SK-N-SH treated with all-trans-retinoic acid at 6 μM for 48 hours (cell line): ENCODE measurements at regions not wholly inside any gene's neighbourhood (a gene's known extent, or its start where the extent isn't known, plus 50 kb on each side); places are given as distances from the start of the nearest gene placed in this dataset.

Source experiments
- ATAC-seq: fragments of 200-7000 bp; cut with Tn5 transposase; 3 replicates; pipeline ENCODE4 v1.9.1; 2020; ENCODE audit warnings: mild to moderate bottlenecking, moderate library complexity
- BACH2 ChIP-seq: fragments of 250-450 bp; sonication (Bioruptor Pico); IDR thresholded peaks from 2 replicates; pipeline ENCODE4 v1.9.0; 2021; ENCODE audit warnings: mild to moderate bottlenecking, borderline replicate concordance
- CSDC2 ChIP-seq: fragments of 250-450 bp; sonication (Bioruptor Pico); IDR thresholded peaks from 2 replicates; pipeline ENCODE4 v1.5.0; 2020; ENCODE audit warnings: mild to moderate bottlenecking, moderate library complexity
- CSRNP3 ChIP-seq: fragments of 250-450 bp; sonication (Bioruptor Pico); IDR thresholded peaks from 2 replicates; pipeline ENCODE4 v1.5.1; 2021; ENCODE audit warnings: mild to moderate bottlenecking, moderate library complexity
- ESRRG ChIP-seq: fragments of 250-450 bp; sonication (Bioruptor Pico); IDR thresholded peaks from 2 replicates; pipeline ENCODE4 v1.6.1; 2021; ENCODE audit warnings: mild to moderate bottlenecking
- GLIS3 ChIP-seq: fragments of 250-450 bp; sonication (Bioruptor Pico); IDR thresholded peaks from 2 replicates; pipeline ENCODE4 v1.5.0; 2020; ENCODE audit warnings: mild to moderate bottlenecking, moderate library complexity
- ISL1 ChIP-seq: fragments of 250-450 bp; sonication (Bioruptor Pico); IDR thresholded peaks from 2 replicates; pipeline ENCODE4 v2.1.2; 2022; ENCODE audit warnings: mild to moderate bottlenecking, moderate library complexity
- OSR1 ChIP-seq: fragments of 250-450 bp; sonication (Bioruptor Pico); IDR thresholded peaks from 2 replicates; pipeline ENCODE4 v1.8.0; 2022; ENCODE audit warnings: moderate library complexity, mild to moderate bottlenecking, inconsistent platforms
- PATZ1 ChIP-seq: fragments of 250-450 bp; sonication (Bioruptor Pico); IDR thresholded peaks from 2 replicates; pipeline ENCODE4 v1.8.0; 2020; ENCODE audit warnings: mild to moderate bottlenecking, moderate library complexity, borderline replicate concordance
- POU6F1 ChIP-seq: fragments of 250-450 bp; sonication (Bioruptor Pico); IDR thresholded peaks from 2 replicates; pipeline ENCODE4 v1.8.0; 2021; ENCODE audit warnings: low read depth, mild to moderate bottlenecking, moderate library complexity, borderline replicate concordance
- PPARA ChIP-seq: fragments of 250-450 bp; sonication (Bioruptor Pico); IDR thresholded peaks from 2 replicates; pipeline ENCODE4 v1.5.0; 2020; ENCODE audit warnings: mild to moderate bottlenecking, borderline replicate concordance
- RARB ChIP-seq: fragments of 250-450 bp; sonication (Bioruptor Pico); IDR thresholded peaks from 2 replicates; pipeline ENCODE4 v1.8.0; 2021; ENCODE audit warnings: mild to moderate bottlenecking, moderate library complexity
- SNAI2 ChIP-seq: fragments of 250-450 bp; sonication (Bioruptor Pico); IDR thresholded peaks from 2 replicates; pipeline ENCODE4 v1.5.0; 2020; ENCODE audit warnings: mild to moderate bottlenecking, moderate library complexity
- TCF4 ChIP-seq: fragments of 250-450 bp; sonication (Bioruptor Pico); IDR thresholded peaks from 2 replicates; pipeline ENCODE4 v1.8.0; 2021; ENCODE audit warnings: mild to moderate bottlenecking, moderate library complexity, borderline replicate concordance
- TOX ChIP-seq: fragments of 250-450 bp; sonication (Bioruptor Pico); IDR thresholded peaks from 2 replicates; pipeline ENCODE4 v1.8.0; 2021; ENCODE audit warnings: mild to moderate bottlenecking, moderate library complexity, borderline replicate concordance
- ZC3H10 ChIP-seq: fragments of 250-450 bp; sonication (Bioruptor Pico); IDR thresholded peaks from 2 replicates; pipeline ENCODE4 v1.5.1; 2021; ENCODE audit warnings: mild to moderate bottlenecking, moderate library complexity
- ZFP3 ChIP-seq: fragments of 250-450 bp; sonication (Bioruptor Pico); IDR thresholded peaks from 2 replicates; pipeline ENCODE4 v1.5.0; 2020; ENCODE audit warnings: mild to moderate bottlenecking, moderate library complexity
- ZFP30 ChIP-seq: fragments of 450-650 bp; formaldehyde crosslinking; IDR thresholded peaks from 2 replicates; pipeline ENCODE4 v1.5.0; 2022; ENCODE audit warnings: mild to moderate bottlenecking, moderate library complexity
- ZNF565 ChIP-seq: fragments of 450-650 bp; formaldehyde crosslinking; conservative IDR thresholded peaks from 2 replicates; pipeline ENCODE4 v1.5.0; 2020; ENCODE audit warnings: low read depth, mild to moderate bottlenecking, moderate library complexity
- ZNF70 ChIP-seq: fragments of 450-650 bp; formaldehyde crosslinking; IDR thresholded peaks from 2 replicates; pipeline ENCODE4 v1.5.0; 2020; ENCODE audit warnings: mild to moderate bottlenecking, moderate library complexity
- ZNF8 ChIP-seq: fragments of 450-650 bp; formaldehyde crosslinking; IDR thresholded peaks from 2 replicates; pipeline ENCODE4 v1.5.0; 2020; ENCODE audit warnings: mild to moderate bottlenecking, moderate library complexity
- TF ChIP-seq, protein P1 (sequence below): fragments of 250-450 bp; sonication (Bioruptor Pico); IDR thresholded peaks from 2 replicates; pipeline ENCODE4 v1.5.1; 2020; ENCODE audit warnings: low read depth, mild to moderate bottlenecking, moderate library complexity
- TF ChIP-seq, protein P2 (sequence below): fragments of 250-450 bp; sonication (Bioruptor Pico); IDR thresholded peaks from 2 replicates; pipeline ENCODE4 v1.5.0; 2020; ENCODE audit warnings: mild to moderate bottlenecking, moderate library complexity

GRCh38 chr11:70528794-70529580 lies 130.7 kb downstream of the CTTN start:
- ATAC-seq = no peak
- TF ChIP-seq, protein P1, sequence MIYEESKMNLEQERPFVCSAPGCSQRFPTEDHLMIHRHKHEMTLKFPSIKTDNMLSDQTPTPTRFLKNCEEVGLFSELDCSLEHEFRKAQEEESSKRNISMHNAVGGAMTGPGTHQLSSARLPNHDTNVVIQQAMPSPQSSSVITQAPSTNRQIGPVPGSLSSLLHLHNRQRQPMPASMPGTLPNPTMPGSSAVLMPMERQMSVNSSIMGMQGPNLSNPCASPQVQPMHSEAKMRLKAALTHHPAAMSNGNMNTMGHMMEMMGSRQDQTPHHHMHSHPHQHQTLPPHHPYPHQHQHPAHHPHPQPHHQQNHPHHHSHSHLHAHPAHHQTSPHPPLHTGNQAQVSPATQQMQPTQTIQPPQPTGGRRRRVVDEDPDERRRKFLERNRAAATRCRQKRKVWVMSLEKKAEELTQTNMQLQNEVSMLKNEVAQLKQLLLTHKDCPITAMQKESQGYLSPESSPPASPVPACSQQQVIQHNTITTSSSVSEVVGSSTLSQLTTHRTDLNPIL (CRISPR knock-in tag) = no peak
- TF ChIP-seq ESRRG (no peak), RARB (CRISPR knock-in tag) (no peak), ZNF565 (CRISPR knock-in tag) (no peak), PPARA (CRISPR knock-in tag) (no peak), OSR1 (CRISPR knock-in tag) (no peak), CSDC2 (CRISPR knock-in tag) (no peak), GLIS3 (CRISPR knock-in tag) (no peak), TCF4 (no peak), POU6F1 (no peak), SNAI2 (no peak), TOX (no peak), PATZ1 (no peak)

GRCh38 chr11:70530010-70530409 lies 131.7 kb downstream of the CTTN start:
- ATAC-seq = no peak
- TF ChIP-seq ZNF8 (CRISPR knock-in tag) (no peak), TOX (no peak), SNAI2 (no peak), ZNF70 (no peak), BACH2 (CRISPR knock-in tag) (no peak), PPARA (CRISPR knock-in tag) (no peak), ZFP30 (CRISPR knock-in tag) (no peak), ZNF565 (CRISPR knock-in tag) (no peak), PATZ1 (no peak), ZFP3 (CRISPR knock-in tag) (no peak), ESRRG (no peak), POU6F1 (no peak), ISL1 (CRISPR knock-in tag) (no peak), OSR1 (CRISPR knock-in tag) (no peak), CSRNP3 (CRISPR knock-in tag) (no peak), ZC3H10 (no peak)
- TF ChIP-seq, protein P2, sequence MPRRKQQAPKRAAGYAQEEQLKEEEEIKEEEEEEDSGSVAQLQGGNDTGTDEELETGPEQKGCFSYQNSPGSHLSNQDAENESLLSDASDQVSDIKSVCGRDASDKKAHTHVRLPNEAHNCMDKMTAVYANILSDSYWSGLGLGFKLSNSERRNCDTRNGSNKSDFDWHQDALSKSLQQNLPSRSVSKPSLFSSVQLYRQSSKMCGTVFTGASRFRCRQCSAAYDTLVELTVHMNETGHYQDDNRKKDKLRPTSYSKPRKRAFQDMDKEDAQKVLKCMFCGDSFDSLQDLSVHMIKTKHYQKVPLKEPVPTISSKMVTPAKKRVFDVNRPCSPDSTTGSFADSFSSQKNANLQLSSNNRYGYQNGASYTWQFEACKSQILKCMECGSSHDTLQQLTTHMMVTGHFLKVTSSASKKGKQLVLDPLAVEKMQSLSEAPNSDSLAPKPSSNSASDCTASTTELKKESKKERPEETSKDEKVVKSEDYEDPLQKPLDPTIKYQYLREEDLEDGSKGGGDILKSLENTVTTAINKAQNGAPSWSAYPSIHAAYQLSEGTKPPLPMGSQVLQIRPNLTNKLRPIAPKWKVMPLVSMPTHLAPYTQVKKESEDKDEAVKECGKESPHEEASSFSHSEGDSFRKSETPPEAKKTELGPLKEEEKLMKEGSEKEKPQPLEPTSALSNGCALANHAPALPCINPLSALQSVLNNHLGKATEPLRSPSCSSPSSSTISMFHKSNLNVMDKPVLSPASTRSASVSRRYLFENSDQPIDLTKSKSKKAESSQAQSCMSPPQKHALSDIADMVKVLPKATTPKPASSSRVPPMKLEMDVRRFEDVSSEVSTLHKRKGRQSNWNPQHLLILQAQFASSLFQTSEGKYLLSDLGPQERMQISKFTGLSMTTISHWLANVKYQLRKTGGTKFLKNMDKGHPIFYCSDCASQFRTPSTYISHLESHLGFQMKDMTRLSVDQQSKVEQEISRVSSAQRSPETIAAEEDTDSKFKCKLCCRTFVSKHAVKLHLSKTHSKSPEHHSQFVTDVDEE (CRISPR knock-in tag) = no peak
